Amniotic epithelial cell (primary cell): ENCODE measurements at regions not wholly inside any gene's neighbourhood (a gene's known extent, or its start where the extent isn't known, plus 50 kb on each side); places are given as distances from the start of the nearest gene placed in this dataset.
A peak's percentile ranks its signal among the peaks of the same experiment; 100 is the strongest.
"Not testable (repeated sequence)": the region's sequence is repeated elsewhere in the genome, so short reads cannot be mapped to it uniquely, and the experiment has no call there.

ENCODE experiments used
- DNase-seq: peaks from one replicate; pipeline ENCODE4 v3.0.0-alpha.2; 2010; ENCODE audit warnings: low read depth

- DNase-seq = no peak
Measured at GRCh38 chr6:125546841-125547251, 202.6 kb upstream of the HEY2 start.

- no peak for DNase-seq
Measured at GRCh38 chr6:125547381-125547780, 202.1 kb upstream of the HEY2 start.

- DNase-seq = no peak
Measured at GRCh38 chr6:125549202-125549884, 200.1 kb upstream of the HEY2 start.

- DNase-seq = no peak
Measured at GRCh38 chr6:125550892-125551291, 198.5 kb upstream of the HEY2 start.

- no peak for DNase-seq
Measured at GRCh38 chr6:125552819-125553218, 196.6 kb upstream of the HEY2 start.

GRCh38 chr6:125554456-125554855, 195.0 kb upstream of the HEY2 start:
- no peak for DNase-seq

GRCh38 chr6:125558241-125558843, 191.1 kb upstream of the HEY2 start:
- DNase-seq = no peak

- no peak for DNase-seq
Measured at GRCh38 chr6:125558907-125559306, 190.5 kb upstream of the HEY2 start.

GRCh38 chr6:125562156-125562555, 187.3 kb upstream of the HEY2 start:
- DNase-seq = no peak

GRCh38 chr6:125564941-125565340, 184.5 kb upstream of the HEY2 start:
- no peak for DNase-seq

GRCh38 chr6:125567407-125567806, 182.0 kb upstream of the HEY2 start:
- no peak for DNase-seq

GRCh38 chr6:125568609-125569008, 180.8 kb upstream of the HEY2 start:
- DNase-seq = no peak

- DNase-seq = peak; percentile 10
Measured at GRCh38 chr6:125570526-125570925, 178.9 kb upstream of the HEY2 start.

- no peak for DNase-seq
Measured at GRCh38 chr6:125571207-125571755, 178.2 kb upstream of the HEY2 start.

GRCh38 chr6:125574604-125575003, 174.8 kb upstream of the HEY2 start:
- no peak for DNase-seq

GRCh38 chr6:125577124-125577662, 172.2 kb upstream of the HEY2 start:
- DNase-seq = no peak

- peak; percentile 7 for DNase-seq
Measured at GRCh38 chr6:125584468-125584939, 164.9 kb upstream of the HEY2 start.

GRCh38 chr6:125585470-125585869, 164.0 kb upstream of the HEY2 start:
- DNase-seq = no peak

- DNase-seq = peak; percentile 36
Measured at GRCh38 chr6:125586074-125586473, 163.4 kb upstream of the HEY2 start.

- DNase-seq = no peak
Measured at GRCh38 chr6:125586605-125587004, 162.8 kb upstream of the HEY2 start.

GRCh38 chr6:125587666-125588632, 161.5 kb upstream of the HEY2 start:
- no peak for DNase-seq

- DNase-seq = not testable (repeated sequence)
Measured at GRCh38 chr6:125591796-125592195, 157.6 kb upstream of the HEY2 start.
